ENCODE measurements at regions not wholly inside any gene's neighbourhood (a gene's known extent, or its start where the extent isn't known, plus 50 kb on each side); places are given as distances from the start of the nearest gene placed in this dataset.
"Not testable (repeated sequence)": the region's sequence is repeated elsewhere in the genome, so short reads cannot be mapped to it uniquely, and the experiment has no call there.

GRCh38 chr12:126899926-126900792 lies 1366.8 kb upstream of the TMEM132C start:
- no peak for DNase-seq (ENCODE audit: low read depth in 2 of 2)

GRCh38 chr12:126903027-126903876 lies 1363.7 kb upstream of the TMEM132C start:
- DNase-seq (ENCODE audit: low read depth in 2 of 2): no peak

- DNase-seq (ENCODE audit: low read depth in 2 of 2): no peak
Observed at GRCh38 chr12:126905752-126906151, 1361.2 kb upstream of the TMEM132C start.

- DNase-seq (ENCODE audit: low read depth in 2 of 2): no peak
Observed at GRCh38 chr12:126907900-126908764, 1358.8 kb upstream of the TMEM132C start.

GRCh38 chr12:126908765-126909142 lies 1358.2 kb upstream of the TMEM132C start:
- DNase-seq (ENCODE audit: low read depth in 2 of 2): no peak

- no peak for DNase-seq (ENCODE audit: low read depth in 2 of 2)
Observed at GRCh38 chr12:126910570-126910969, 1356.4 kb upstream of the TMEM132C start.

GRCh38 chr12:126912111-126912510 lies 1354.9 kb upstream of the TMEM132C start:
- no peak for DNase-seq (ENCODE audit: low read depth in 2 of 2)

- DNase-seq (ENCODE audit: low read depth in 2 of 2): no peak
Observed at GRCh38 chr12:126914170-126914793, 1352.7 kb upstream of the TMEM132C start.

GRCh38 chr12:126915309-126915708 lies 1351.7 kb upstream of the TMEM132C start:
- DNase-seq (ENCODE audit: low read depth in 2 of 2): no peak

GRCh38 chr12:126926023-126926594 lies 1340.9 kb upstream of the TMEM132C start:
- DNase-seq (ENCODE audit: low read depth in 2 of 2): no peak

GRCh38 chr12:126930234-126930633 lies 1336.7 kb upstream of the TMEM132C start:
- DNase-seq (ENCODE audit: low read depth in 2 of 2): no peak

- DNase-seq (ENCODE audit: low read depth in 2 of 2): no peak
Observed at GRCh38 chr12:126932156-126932555, 1334.8 kb upstream of the TMEM132C start.

GRCh38 chr12:126935435-126935834 lies 1331.5 kb upstream of the TMEM132C start:
- DNase-seq (ENCODE audit: low read depth in 2 of 2): no peak

GRCh38 chr12:126936181-126936851 lies 1330.7 kb upstream of the TMEM132C start:
- no peak for DNase-seq (ENCODE audit: low read depth in 2 of 2)

- no peak for DNase-seq (ENCODE audit: low read depth in 2 of 2)
Observed at GRCh38 chr12:126937431-126937830, 1329.5 kb upstream of the TMEM132C start.

- no peak for DNase-seq (ENCODE audit: low read depth in 2 of 2)
Observed at GRCh38 chr12:126944684-126945083, 1322.3 kb upstream of the TMEM132C start.

GRCh38 chr12:126946958-126947357 lies 1320.0 kb upstream of the TMEM132C start:
- DNase-seq (ENCODE audit: low read depth in 2 of 2): not testable (repeated sequence)

- DNase-seq (ENCODE audit: low read depth in 2 of 2): no peak
Observed at GRCh38 chr12:126949558-126949957, 1317.4 kb upstream of the TMEM132C start.

GRCh38 chr12:126950266-126950665 lies 1316.7 kb upstream of the TMEM132C start:
- no peak for DNase-seq (ENCODE audit: low read depth in 2 of 2)
